ENCODE measurements at regions not wholly inside any gene's neighbourhood (a gene's known extent, or its start where the extent isn't known, plus 50 kb on each side); places are given as distances from the start of the nearest gene placed in this dataset.

DNA sequence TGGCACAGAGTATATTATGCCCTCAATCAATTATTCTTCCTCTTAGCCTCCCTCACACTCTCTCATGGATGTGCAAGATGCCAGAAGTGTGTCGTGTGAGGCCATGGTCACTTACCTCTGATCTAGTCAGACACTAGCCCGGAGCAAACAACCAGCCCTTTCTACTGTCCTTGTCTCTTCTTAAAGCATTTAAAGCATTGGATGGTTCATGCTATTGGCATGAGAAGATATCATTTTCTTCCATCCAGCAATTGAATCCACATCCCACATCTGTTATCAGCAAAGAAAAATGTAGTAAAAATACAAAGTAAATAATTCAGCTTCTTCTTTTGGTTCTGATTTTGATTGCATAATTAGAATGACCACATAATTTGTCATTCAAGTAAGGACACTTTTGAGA, 267.2 kb upstream of the ACO1 start:
- no peak for TF ChIP-seq CTCF (conservative IDR thresholded peaks at IDR 0.05; ENCODE audit: low read depth, low read length)
- no peak for TF ChIP-seq POLR2A (IDR thresholded peaks at IDR 0.05; ENCODE audit: low read depth, low read length)
- no peak for TF ChIP-seq FOS (IDR thresholded peaks at IDR 0.05; ENCODE audit: low read depth, low read length)
- no peak for TF ChIP-seq CEBPB (IDR thresholded peaks at IDR 0.05; ENCODE audit: low read depth, low read length)
- TF ChIP-seq ELK1 (IDR thresholded peaks at IDR 0.05; ENCODE audit: borderline replicate concordance, low read depth, low read length): no peak
- no peak for TF ChIP-seq RCOR1 (IDR thresholded peaks at IDR 0.05; ENCODE audit: insufficient replicate concordance, low read length)
- TF ChIP-seq NFE2L2 (IDR thresholded peaks at IDR 0.05; ENCODE audit: low read depth, low read length): no peak
- no peak for TF ChIP-seq RFX5 (IDR thresholded peaks at IDR 0.05; ENCODE audit: low read depth, low read length)
- no peak for TF ChIP-seq SMC3 (IDR thresholded peaks at IDR 0.05; ENCODE audit: low read depth, low read length)
- no peak for TF ChIP-seq RAD21 (IDR thresholded peaks at IDR 0.05; ENCODE audit: low read length)
- no peak for TF ChIP-seq BHLHE40 (IDR thresholded peaks at IDR 0.05; ENCODE audit: low read depth, low read length)
